H54 (cell line): ENCODE measurements at regions not wholly inside any gene's neighbourhood (a gene's known extent, or its start where the extent isn't known, plus 50 kb on each side); places are given as distances from the start of the nearest gene placed in this dataset.
A peak's percentile ranks its signal among the peaks of the same experiment; 100 is the strongest.
"Not testable (repeated sequence)": the region's sequence is repeated elsewhere in the genome, so short reads cannot be mapped to it uniquely, and the experiment has no call there.

Experiments used
- DNase-seq: peaks from one replicate; pipeline ENCODE4 v3.0.0; 2011; ENCODE audit warnings: low spot score, mixed read lengths; ENCODE audit not compliant: insufficient read length
- FAIRE-seq: peaks from 3 replicates; lab custom pipeline; 2011; peaks lifted over from hg19 to GRCh38; lab: Jason Lieb, UNC
- POLR2A ChIP-seq: IDR thresholded peaks from 2 replicates; pipeline ENCODE4 v1.6.1; 2011; ENCODE audit warnings: low read depth, mild to moderate bottlenecking, low read length

GRCh38 chr21:30104241-30104640 lies 62.4 kb downstream of the CLDN17 start:
- DNase-seq (no peak), FAIRE-seq (no peak)
- no peak for TF ChIP-seq POLR2A

GRCh38 chr21:30102871-30103270 lies 63.7 kb downstream of the CLDN17 start:
- no peak for TF ChIP-seq POLR2A
- DNase-seq (no peak), FAIRE-seq (no peak)

GRCh38 chr21:30101967-30102366 lies 64.6 kb downstream of the CLDN17 start:
- TF ChIP-seq POLR2A = no peak
- DNase-seq (no peak), FAIRE-seq (no peak)

- TF ChIP-seq POLR2A = no peak
- no peak for DNase-seq
- FAIRE-seq = no peak
Observed at GRCh38 chr21:30097791-30098190, 68.8 kb downstream of the CLDN17 start.

GRCh38 chr21:30083225-30083945 lies 83.2 kb downstream of the CLDN17 start:
- no peak for TF ChIP-seq POLR2A
- DNase-seq = no peak
- FAIRE-seq = no peak

- DNase-seq (no peak), FAIRE-seq (no peak)
- TF ChIP-seq POLR2A = no peak
Observed at GRCh38 chr21:30081506-30081905, 85.1 kb downstream of the CLDN17 start.

GRCh38 chr21:30072496-30072895 lies 94.1 kb downstream of the CLDN17 start:
- FAIRE-seq = no peak
- DNase-seq = no peak
- no peak for TF ChIP-seq POLR2A

- TF ChIP-seq POLR2A = no peak
- no peak for DNase-seq
- FAIRE-seq = no peak
Observed at GRCh38 chr21:30058928-30059327, 107.7 kb downstream of the CLDN17 start.

GRCh38 chr21:30057108-30057507 lies 109.5 kb downstream of the CLDN17 start:
- FAIRE-seq = no peak
- no peak for DNase-seq

GRCh38 chr21:30048570-30048969 lies 108.8 kb upstream of the GRIK1 start:
- DNase-seq = no peak
- no peak for FAIRE-seq
- TF ChIP-seq POLR2A = no peak

More at GRCh38 chr21:30057108-30057507, 109.5 kb downstream of the CLDN17 start:
- TF ChIP-seq POLR2A = no peak

GRCh38 chr21:30044447-30045064 lies 104.8 kb upstream of the GRIK1 start:
- TF ChIP-seq POLR2A = no peak
- peak; percentile 6 for FAIRE-seq
- no peak for DNase-seq

GRCh38 chr21:30042443-30042842 lies 102.6 kb upstream of the GRIK1 start:
- no peak for TF ChIP-seq POLR2A
- FAIRE-seq (no peak), DNase-seq (no peak)

GRCh38 chr21:30033441-30033840 lies 93.6 kb upstream of the GRIK1 start:
- DNase-seq (no peak), FAIRE-seq (no peak)
- no peak for TF ChIP-seq POLR2A

- no peak for TF ChIP-seq POLR2A
- no peak for DNase-seq
- no peak for FAIRE-seq
Observed at GRCh38 chr21:30030416-30030815, 90.6 kb upstream of the GRIK1 start.

- no peak for FAIRE-seq
- no peak for DNase-seq
- TF ChIP-seq POLR2A = no peak
Observed at GRCh38 chr21:30028537-30028936, 88.7 kb upstream of the GRIK1 start.

GRCh38 chr21:30027986-30028385 lies 88.2 kb upstream of the GRIK1 start:
- FAIRE-seq = no peak
- TF ChIP-seq POLR2A = no peak
- DNase-seq = no peak

GRCh38 chr21:30023056-30023455 lies 83.3 kb upstream of the GRIK1 start:
- not testable (repeated sequence) for FAIRE-seq, DNase-seq
